RKO (cell line): ENCODE measurements at regions not wholly inside any gene's neighbourhood (a gene's known extent, or its start where the extent isn't known, plus 50 kb on each side); places are given as distances from the start of the nearest gene placed in this dataset.
A peak's percentile ranks its signal among the peaks of the same experiment; 100 is the strongest.
"Not testable (repeated sequence)": the region's sequence is repeated elsewhere in the genome, so short reads cannot be mapped to it uniquely, and the experiment has no call there.

Experiments used
- DNase-seq: peaks from one replicate; pipeline ENCODE4 v3.0.0-alpha.2; 2016; ENCODE audit warnings: low spot score

GRCh38 chrX:37509349-37509748 lies 62.1 kb upstream of the LANCL3 start:
- peak; percentile 21 for DNase-seq

GRCh38 chrX:37516512-37516911 lies 54.9 kb upstream of the LANCL3 start:
- not testable (repeated sequence) for DNase-seq

- not testable (repeated sequence) for DNase-seq
These were observed 52.2 kb upstream of the LANCL3 start for GRCh38 chrX:37519261-37519660.

GRCh38 chrX:37520860-37521450 lies 50.5 kb upstream of the LANCL3 start:
- DNase-seq: not testable (repeated sequence)
